Neural cell (in vitro differentiated cells): ENCODE measurements at regions not wholly inside any gene's neighbourhood (a gene's known extent, or its start where the extent isn't known, plus 50 kb on each side); places are given as distances from the start of the nearest gene placed in this dataset.

Source experiments
- H2AFZ ChIP-seq: fragments of 200-600, 300-800 bp; sonication (generic), shearing (Covaris generic); 2 replicates; pipeline ENCODE4 v1.6.0; 2014; ENCODE audit warnings: low read depth, mild to moderate bottlenecking, antibody characterized with exemption, low read length, moderate library complexity
- H3F3A ChIP-seq: fragments of 200-600 bp; shearing (Covaris generic); 2 replicates; pipeline ENCODE4 v1.6.1; 2016; ENCODE audit warnings: mild to moderate bottlenecking, moderate library complexity, mixed read lengths, antibody characterized with exemption, low read length; ENCODE audit not compliant: insufficient read depth, poor library complexity, severe bottlenecking
- H3K27ac ChIP-seq: fragments of 200-600, 300-800 bp; sonication (generic), shearing (Covaris generic); 2 replicates; pipeline ENCODE4 v1.5.1; 2014; ENCODE audit warnings: mild to moderate bottlenecking, low read length, moderate library complexity
- H3K27me3 ChIP-seq: fragments of 300-800, 200-600 bp; sonication (generic), shearing (Covaris generic); 2 replicates; pipeline ENCODE4 v1.6.0; 2014; ENCODE audit warnings: mild to moderate bottlenecking, low read depth, low read length, moderate library complexity; ENCODE audit not compliant: insufficient read depth
- H3K36me3 ChIP-seq: fragments of 300-800, 200-600 bp; sonication (generic), shearing (Covaris generic); 2 replicates; pipeline ENCODE4 v1.5.1; 2014; ENCODE audit warnings: mild to moderate bottlenecking, antibody characterized with exemption, low read length, moderate library complexity; ENCODE audit not compliant: insufficient read depth
- H3K4me2 ChIP-seq: fragments of 300-800, 200-600 bp; sonication (generic), shearing (Covaris generic); 2 replicates; pipeline ENCODE4 v1.6.0; 2014; ENCODE audit warnings: mild to moderate bottlenecking, low read length
- H3K4me3 ChIP-seq: fragments of 300-800, 200-600 bp; sonication (generic), shearing (Covaris generic); 2 replicates; pipeline ENCODE4 v1.5.1; 2014; ENCODE audit warnings: mild to moderate bottlenecking, low read length, moderate library complexity
- H3K79me2 ChIP-seq: fragments of 200-600 bp; shearing (Covaris generic); replicated peaks from 2 replicates; pipeline ENCODE4 v1.6.0; 2014; ENCODE audit warnings: mild to moderate bottlenecking, low read length, moderate library complexity; ENCODE audit not compliant: insufficient read depth
- H3K9ac ChIP-seq: fragments of 300-800, 200-600 bp; sonication (generic), shearing (Covaris generic); 2 replicates; pipeline ENCODE4 v1.6.1; 2016; ENCODE audit warnings: mild to moderate bottlenecking, low read length, mixed read lengths
- H3K9me2 ChIP-seq: fragments of 200-600 bp; shearing (Covaris generic); 2 replicates; pipeline ENCODE4 v1.6.1; 2016; ENCODE audit warnings: mild to moderate bottlenecking, low read length, mixed read lengths; ENCODE audit not compliant: insufficient read depth
- H3K9me3 ChIP-seq: fragments of 200-600, 300-800 bp; sonication (generic), shearing (Covaris generic); 2 replicates; pipeline ENCODE4 v1.6.1; 2016; ENCODE audit warnings: mild to moderate bottlenecking, mixed run types, low read length, moderate library complexity, mixed read lengths
- H4K20me1 ChIP-seq: fragments of 200-600 bp; shearing (Covaris generic); 2 replicates; pipeline ENCODE4 v1.6.1; 2016; ENCODE audit warnings: mild to moderate bottlenecking, mixed run types; ENCODE audit not compliant: insufficient read depth
- CTCF ChIP-seq: fragments of 450-650 bp; IDR thresholded peaks from 2 replicates; pipeline ENCODE4 v1.5.1; 2014; ENCODE audit warnings: antibody characterized with exemption, mild to moderate bottlenecking, moderate library complexity; ENCODE audit not compliant: poor library complexity, severe bottlenecking
- EP300 ChIP-seq: fragments of 450-650 bp; conservative IDR thresholded peaks from 2 replicates; pipeline ENCODE4 v1.6.1; 2014; ENCODE audit warnings: antibody characterized with exemption, mild to moderate bottlenecking, moderate library complexity; ENCODE audit not compliant: poor library complexity, severe bottlenecking
- EZH2 ChIP-seq: fragments of 200-600, 300-800 bp; shearing (Covaris generic), sonication (generic); IDR thresholded peaks from 2 replicates; pipeline ENCODE4 v1.6.1; 2014; ENCODE audit warnings: antibody characterized with exemption, low read length, borderline replicate concordance, mild to moderate bottlenecking; ENCODE audit not compliant: insufficient read depth, poor library complexity, severe bottlenecking
- MXI1 ChIP-seq: fragments of 450-650 bp; conservative IDR thresholded peaks from 2 replicates; pipeline ENCODE4 v1.6.1; 2014; ENCODE audit warnings: antibody characterized with exemption, mild to moderate bottlenecking; ENCODE audit not compliant: poor library complexity, severe bottlenecking
- POLR2AphosphoS5 ChIP-seq: IDR thresholded peaks from 2 replicates; pipeline ENCODE4 v1.6.1; 2012
- RAD21 ChIP-seq: fragments of 450-650 bp; conservative IDR thresholded peaks from 2 replicates; pipeline ENCODE4 v1.6.1; 2014; ENCODE audit warnings: antibody characterized with exemption, mild to moderate bottlenecking, moderate library complexity
- SMC3 ChIP-seq: fragments of 450-650 bp; conservative IDR thresholded peaks from 2 replicates; pipeline ENCODE4 v1.6.1; 2014; ENCODE audit warnings: antibody characterized with exemption, mild to moderate bottlenecking, moderate library complexity; ENCODE audit not compliant: poor library complexity
- TAF1 ChIP-seq: IDR thresholded peaks from 2 replicates; pipeline ENCODE4 v1.6.1; 2012; ENCODE audit warnings: low read depth

GRCh38 chr15:85860394-85861161 is 65.9 kb upstream of the KLHL25 start:
- H3K27me3 ChIP-seq = no peaks in the 10 kb centered on the region
- H3K9me3 ChIP-seq = no peaks in the 10 kb centered on the region
- H3K4me3 ChIP-seq = no peak overlapping the region
- H3F3A ChIP-seq = no peaks in the 10 kb centered on the region
- no peak overlapping the region for H3K9ac ChIP-seq
- H3K9me2 ChIP-seq = no peaks in the 10 kb centered on the region
- TF ChIP-seq POLR2AphosphoS5 (no peak), CTCF (no peak), MXI1 (no peak)
- H2AFZ ChIP-seq = no peak overlapping the region
- H3K27ac ChIP-seq = no peak overlapping the region
- H3K4me2 ChIP-seq = no peak overlapping the region
- H3K36me3 ChIP-seq = no peaks in the 10 kb centered on the region
- no peaks in the 10 kb centered on the region for H4K20me1 ChIP-seq
- no peaks in the 10 kb centered on the region for H3K79me2 ChIP-seq

GRCh38 chr15:85865070-85865684 is 70.5 kb upstream of the KLHL25 start:
- Histone ChIP-seq H3K9me2 (no peaks in the 10 kb centered on the region), H3K27ac (no peak overlapping the region), H3K27me3 (no peaks in the 10 kb centered on the region)

GRCh38 chr15:85867250-85867649 is 72.5 kb upstream of the KLHL25 start:
- Histone ChIP-seq H3K79me2 (no peaks in the 10 kb centered on the region), H2AFZ (no peak overlapping the region), H3K4me2 (no peak overlapping the region), H3K9ac (no peak overlapping the region), H3K4me3 (no peak overlapping the region), H3K9me3 (no peaks in the 10 kb centered on the region), H3K27ac (no peak overlapping the region), H3K9me2 (no peaks in the 10 kb centered on the region), H3K36me3 (no peaks in the 10 kb centered on the region), H4K20me1 (no peaks in the 10 kb centered on the region), H3K27me3 (no peaks in the 10 kb centered on the region), H3F3A (no peaks in the 10 kb centered on the region)
- TF ChIP-seq POLR2AphosphoS5 = no peak
- no peak for TF ChIP-seq EZH2
- no peak for TF ChIP-seq EP300
- TF ChIP-seq RAD21 = no peak
- TF ChIP-seq MXI1 = no peak
- no peak for TF ChIP-seq TAF1
- no peak for TF ChIP-seq CTCF

More at GRCh38 chr15:85865070-85865684, 70.5 kb upstream of the KLHL25 start:
- Histone ChIP-seq H2AFZ (no peak overlapping the region), H3K9me3 (no peaks in the 10 kb centered on the region), H3K9ac (no peak overlapping the region), H3K79me2 (no peaks in the 10 kb centered on the region), H3K4me2 (no peak overlapping the region), H3F3A (no peaks in the 10 kb centered on the region), H3K4me3 (no peak overlapping the region), H3K36me3 (no peaks in the 10 kb centered on the region), H4K20me1 (no peaks in the 10 kb centered on the region)
- TF ChIP-seq RAD21 (peak; percentile 99), TAF1 (no peak), CTCF (peak; percentile 97), SMC3 (peak; percentile 97)
